ENCODE measurements at regions not wholly inside any gene's neighbourhood (a gene's known extent, or its start where the extent isn't known, plus 50 kb on each side); places are given as distances from the start of the nearest gene placed in this dataset.

- H3K4me3 ChIP-seq: no peak overlapping the region
- H3K9me3 ChIP-seq: no peaks in the 10 kb centered on the region
- TF ChIP-seq EP300 (IDR thresholded peaks at IDR 0.05) (no peak), CTCF (IDR thresholded peaks at IDR 0.05) (no peak), POLR2A (IDR thresholded peaks at IDR 0.05) (no peak)
- DNase-seq: no peak
- 85 to 90% (median 89%) methylated on average over 3 of the region's 3 CpGs for WGBS, 3 donors
- no peak overlapping the region for H3K27ac ChIP-seq
- H3K36me3 ChIP-seq: no peaks in the 10 kb centered on the region
- intact Hi-C loops (cut with DNase I): no loop called here
- peaks cover 5% of the 10 kb centered on the region for H3K4me1 ChIP-seq (ENCODE audit: insufficient read depth)
- H3K27me3 ChIP-seq: no peaks in the 10 kb centered on the region
Observed at GRCh38 chr18:5632041-5632440, 88.2 kb upstream of the EPB41L3 start.

- intact Hi-C loops (cut with DNase I): no loop called here
- no peak for TF ChIP-seq EP300 (IDR thresholded peaks at IDR 0.05)
- TF ChIP-seq POLR2A (IDR thresholded peaks at IDR 0.05): no peak
- no peak for TF ChIP-seq CTCF (IDR thresholded peaks at IDR 0.05)
- Histone ChIP-seq H3K27ac (no peak overlapping the region), H3K9me3 (no peaks in the 10 kb centered on the region), H3K36me3 (no peaks in the 10 kb centered on the region), H3K4me1 (ENCODE audit: insufficient read depth) (peaks cover 5% of the 10 kb centered on the region), H3K4me3 (no peak overlapping the region), H3K27me3 (no peaks in the 10 kb centered on the region)
- WGBS, 3 donors: 25 to 38% (median 29%) methylated on average over 12 of the region's 12 CpGs
- DNase-seq: peak in 2 of 5 donors; percentile 7 to 10
Observed at GRCh38 chr18:5630900-5631413, 87.2 kb upstream of the EPB41L3 start.

GRCh38 chr18:5630057-5630899 lies 86.5 kb upstream of the EPB41L3 start:
- Histone ChIP-seq H3K4me1 (ENCODE audit: insufficient read depth) (peaks cover 5% of the 10 kb centered on the region), H3K4me3 (peak overlapping the region; percentile 59), H3K27me3 (no peaks in the 10 kb centered on the region), H3K27ac (peak overlapping the region; percentile 79 to 80), H3K36me3 (no peaks in the 10 kb centered on the region), H3K9me3 (no peaks in the 10 kb centered on the region)
- no peak for TF ChIP-seq CTCF (IDR thresholded peaks at IDR 0.05)
- TF ChIP-seq POLR2A (IDR thresholded peaks at IDR 0.05): peak; percentile 59
- TF ChIP-seq EP300 (IDR thresholded peaks at IDR 0.05): no peak
- intact Hi-C loops (cut with DNase I): no loop called here
- 0 to 1% (median 1%) methylated on average over 68 to 79 of the region's 79 CpGs for WGBS, 3 donors
- peak; percentile 64 to 72 (median 71) for DNase-seq

- intact Hi-C loops (cut with DNase I): no loop called here
- WGBS, 3 donors: 0 to 3% (median 0%) methylated on average over 64 to 90 of the region's 90 CpGs
Observed at GRCh38 chr18:5628512-5629255, 84.9 kb upstream of the EPB41L3 start.

More at GRCh38 chr18:5628512-5629255, 84.9 kb upstream of the EPB41L3 start:
- H3K9me3 ChIP-seq: no peaks in the 10 kb centered on the region
- DNase-seq: peak; percentile 41 to 55 (median 50)
- H3K4me3 ChIP-seq: peak overlapping the region; percentile 59
- peak; percentile 18 for TF ChIP-seq POLR2A (IDR thresholded peaks at IDR 0.05)
- no peak for TF ChIP-seq EP300 (IDR thresholded peaks at IDR 0.05)
- TF ChIP-seq CTCF (IDR thresholded peaks at IDR 0.05): no peak
- no peaks in the 10 kb centered on the region for H3K36me3 ChIP-seq
- H3K4me1 ChIP-seq (ENCODE audit: insufficient read depth): peaks cover 5% of the 10 kb centered on the region
- no peaks in the 10 kb centered on the region for H3K27me3 ChIP-seq
- H3K27ac ChIP-seq: peak overlapping the region; percentile 57 to 78

All from ovary (tissue), 7 donors.